ENCODE measurements at regions not wholly inside any gene's neighbourhood (a gene's known extent, or its start where the extent isn't known, plus 50 kb on each side); places are given as distances from the start of the nearest gene placed in this dataset.

DNA sequence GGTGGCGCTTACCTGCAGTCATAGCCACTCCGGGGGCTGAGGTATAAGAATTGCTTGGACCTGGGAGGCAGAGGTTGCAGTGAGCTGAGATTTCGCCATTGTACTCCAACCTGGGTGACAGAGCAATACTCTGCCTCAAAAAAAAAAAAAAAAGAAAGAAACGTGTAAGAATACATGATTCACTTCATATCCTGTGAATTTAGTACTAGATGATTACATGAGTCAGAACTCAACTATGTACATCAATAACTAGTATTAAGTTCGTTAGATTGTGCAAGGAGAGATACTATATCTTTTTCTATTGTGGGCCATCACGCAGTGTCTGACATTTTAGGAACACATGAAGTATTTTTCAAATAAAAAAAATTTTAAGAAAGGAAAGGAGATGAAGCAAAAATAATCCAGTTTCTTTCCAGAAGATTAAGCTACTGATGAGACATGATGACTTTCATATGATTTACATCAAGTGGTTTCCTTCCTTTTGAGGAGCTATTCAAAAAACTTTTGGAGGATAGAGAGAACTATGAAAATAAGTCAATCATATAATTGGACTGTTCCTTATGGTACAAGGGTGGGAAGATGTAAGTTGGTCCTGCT lies 64.7 kb upstream of the EXOC1L start:
- peak; percentile 71 for DNase-seq

DNA sequence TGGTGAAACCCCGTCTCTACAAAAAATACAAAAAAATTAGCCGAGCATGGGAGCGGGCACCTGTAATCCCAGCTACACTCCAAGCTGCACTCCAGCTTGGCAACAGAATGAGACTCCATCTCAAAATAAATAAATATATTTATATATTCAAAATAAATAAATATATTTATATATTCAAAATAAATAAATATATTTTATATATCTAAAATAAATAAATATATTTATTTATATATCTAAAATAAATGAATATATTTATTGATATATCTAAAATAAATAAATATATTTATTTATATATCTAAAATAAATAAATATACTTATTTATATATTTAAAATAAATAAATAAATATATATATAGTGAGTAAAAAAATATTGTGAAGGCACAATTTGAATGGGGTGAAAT lies 63.4 kb upstream of the EXOC1L start:
- no peak for DNase-seq

DNA sequence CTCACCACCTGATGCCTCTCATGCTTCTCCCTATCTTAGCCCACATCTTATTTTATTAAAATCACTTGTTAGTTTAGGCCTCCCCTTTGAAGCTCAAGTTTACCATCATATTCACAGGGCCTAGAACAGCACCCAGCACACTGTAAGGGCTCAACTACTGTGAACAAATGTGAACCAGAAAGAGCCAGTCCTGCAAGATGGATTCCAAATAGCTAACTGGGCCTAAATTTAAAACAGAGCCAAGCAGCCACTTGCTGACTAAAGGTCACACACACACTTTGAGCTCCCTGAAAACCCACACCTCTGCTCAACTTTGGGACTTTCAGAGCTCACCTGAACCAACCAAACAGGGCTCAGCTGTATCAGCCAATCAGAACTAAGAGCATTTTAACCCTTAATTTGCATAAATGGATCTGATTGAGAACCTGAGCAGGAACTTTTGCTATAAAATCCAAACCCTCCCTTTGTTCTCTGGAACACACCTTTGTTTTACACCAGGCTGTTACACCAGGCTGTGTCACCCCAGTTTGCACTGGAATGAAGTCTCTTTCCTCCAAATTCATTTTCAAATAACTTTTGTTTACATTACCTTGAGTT lies 62.1 kb upstream of the EXOC1L start:
- no peak for DNase-seq

DNA sequence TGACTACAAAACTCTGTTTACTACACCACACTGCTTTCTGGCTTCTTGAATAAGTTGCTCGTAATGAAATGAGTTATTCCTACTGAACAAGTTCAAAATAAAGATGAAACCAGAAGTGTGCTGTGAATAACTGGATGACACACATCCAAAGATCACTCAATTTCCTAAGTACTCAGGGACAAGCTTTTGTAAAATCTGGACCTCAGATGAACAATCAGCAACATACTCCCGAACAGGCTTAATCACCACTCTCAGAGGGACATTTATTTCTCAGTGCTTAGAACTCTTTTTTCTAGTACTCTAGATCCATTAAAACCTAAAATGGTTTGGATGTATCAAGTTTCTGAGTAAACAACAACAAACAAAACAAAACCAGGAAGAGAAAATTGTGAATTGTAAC lies 61.5 kb upstream of the EXOC1L start:
- no peak for DNase-seq

GRCh38 chr4:55758570-55758969 lies 61.0 kb upstream of the EXOC1L start:
- DNase-seq, result no peak

DNA sequence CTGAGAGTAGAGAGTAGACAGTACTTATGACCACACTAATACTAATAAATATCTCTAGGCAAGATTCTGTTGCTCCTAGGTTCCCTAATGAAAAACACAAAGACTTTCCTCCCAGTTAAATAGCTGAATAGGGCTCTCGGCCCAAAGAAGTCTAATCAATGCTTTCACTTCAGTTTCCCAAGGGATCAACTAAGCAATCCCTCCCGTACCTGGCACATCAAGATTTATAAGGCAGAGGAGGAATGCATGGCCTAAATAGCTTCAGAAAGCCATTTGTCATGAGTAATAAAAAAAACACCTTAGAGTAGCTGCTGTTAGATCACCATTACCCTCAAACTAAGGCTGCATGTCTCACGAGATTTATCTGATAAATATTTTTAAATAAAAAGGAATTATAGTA lies 56.8 kb upstream of the EXOC1L start:
- DNase-seq, result peak; percentile 63

GRCh38 chr4:55763996-55764395 lies 55.6 kb upstream of the EXOC1L start:
- peak; percentile 58 for DNase-seq

DNA sequence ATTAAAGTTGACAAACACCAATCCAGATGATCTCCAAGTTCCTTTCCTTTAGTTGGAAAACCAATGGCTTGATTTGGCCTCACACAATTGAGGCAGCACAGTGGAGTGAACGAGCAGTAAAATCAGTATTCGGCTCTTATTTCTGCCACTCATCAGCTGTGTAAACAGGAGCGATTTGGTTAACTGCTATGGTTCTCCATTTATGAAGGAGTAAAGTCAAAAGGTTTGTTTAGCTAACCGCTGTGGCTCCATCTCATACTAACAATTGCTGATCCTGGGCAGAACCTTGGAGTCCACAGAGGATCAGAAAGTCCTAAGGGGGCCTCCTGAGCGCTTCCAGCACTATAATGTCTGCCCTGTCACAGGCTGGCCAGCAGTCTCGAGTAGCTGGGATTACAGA lies 54.5 kb upstream of the EXOC1L start:
- DNase-seq, result no peak

DNA sequence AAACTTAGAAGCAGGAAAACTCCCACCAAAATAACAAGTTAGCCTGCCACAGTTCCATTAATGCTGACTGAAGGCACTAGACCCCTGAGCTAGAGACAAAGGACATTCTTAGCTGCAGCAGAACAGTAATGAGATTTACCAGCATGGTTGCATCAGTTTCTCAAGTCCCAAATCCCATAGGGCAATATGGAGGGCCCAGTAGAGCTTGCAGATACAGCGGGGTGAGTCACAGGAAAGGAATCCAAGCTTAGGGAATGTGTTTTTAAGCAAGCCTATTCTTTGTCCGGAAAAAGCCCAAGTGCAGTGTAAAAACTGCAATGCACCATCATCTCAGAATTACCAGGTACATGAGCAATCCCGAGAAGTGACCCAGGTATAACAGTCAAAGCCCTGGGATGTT lies 51.3 kb upstream of the EXOC1L start:
- peak; percentile 94 for DNase-seq
